ENCODE measurements at regions not wholly inside any gene's neighbourhood (a gene's known extent, or its start where the extent isn't known, plus 50 kb on each side); places are given as distances from the start of the nearest gene placed in this dataset.

DNA sequence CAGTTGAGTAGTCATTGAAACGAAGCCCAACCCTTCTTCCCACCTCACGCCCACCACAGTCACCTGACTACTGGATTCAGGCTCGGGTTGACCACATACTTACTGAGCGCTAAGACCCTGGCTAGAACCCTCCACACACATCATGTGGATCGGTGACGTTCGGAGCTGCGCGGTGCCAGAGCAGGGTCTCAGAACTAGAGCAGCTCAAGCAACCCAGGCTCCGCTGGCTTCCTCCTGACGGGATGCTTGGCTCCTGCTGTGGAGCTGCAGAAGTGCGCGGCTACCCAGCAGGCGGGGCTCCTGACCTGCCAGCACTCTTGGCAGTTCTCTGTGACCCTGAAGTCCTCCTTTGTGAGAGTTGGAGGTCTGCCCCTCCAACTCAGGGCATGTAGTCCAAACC lies 90.6 kb upstream of the MBOAT2 start:
- Histone ChIP-seq H3K36me3 (ENCODE audit: insufficient read depth, low read length, poor library complexity, severe bottlenecking) (no peaks in the 10 kb centered on the region), H3K9me3 (ENCODE audit: low read depth, low read length, poor library complexity, severe bottlenecking) (no peaks in the 10 kb centered on the region), H3K4me1 (ENCODE audit: insufficient read depth, low read length, poor library complexity, severe bottlenecking) (no peaks in the 10 kb centered on the region), H3K27ac (ENCODE audit: low read depth, low read length, poor library complexity, severe bottlenecking) (no peak overlapping the region), H3K27me3 (replicated peaks; ENCODE audit: insufficient read depth, low read depth, low read length, poor library complexity) (no peaks in the 10 kb centered on the region), H3K4me3 (ENCODE audit: low read depth, low read length, poor library complexity, severe bottlenecking) (no peak overlapping the region)
- TF ChIP-seq, protein P1, sequence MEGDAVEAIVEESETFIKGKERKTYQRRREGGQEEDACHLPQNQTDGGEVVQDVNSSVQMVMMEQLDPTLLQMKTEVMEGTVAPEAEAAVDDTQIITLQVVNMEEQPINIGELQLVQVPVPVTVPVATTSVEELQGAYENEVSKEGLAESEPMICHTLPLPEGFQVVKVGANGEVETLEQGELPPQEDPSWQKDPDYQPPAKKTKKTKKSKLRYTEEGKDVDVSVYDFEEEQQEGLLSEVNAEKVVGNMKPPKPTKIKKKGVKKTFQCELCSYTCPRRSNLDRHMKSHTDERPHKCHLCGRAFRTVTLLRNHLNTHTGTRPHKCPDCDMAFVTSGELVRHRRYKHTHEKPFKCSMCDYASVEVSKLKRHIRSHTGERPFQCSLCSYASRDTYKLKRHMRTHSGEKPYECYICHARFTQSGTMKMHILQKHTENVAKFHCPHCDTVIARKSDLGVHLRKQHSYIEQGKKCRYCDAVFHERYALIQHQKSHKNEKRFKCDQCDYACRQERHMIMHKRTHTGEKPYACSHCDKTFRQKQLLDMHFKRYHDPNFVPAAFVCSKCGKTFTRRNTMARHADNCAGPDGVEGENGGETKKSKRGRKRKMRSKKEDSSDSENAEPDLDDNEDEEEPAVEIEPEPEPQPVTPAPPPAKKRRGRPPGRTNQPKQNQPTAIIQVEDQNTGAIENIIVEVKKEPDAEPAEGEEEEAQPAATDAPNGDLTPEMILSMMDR (conservative IDR thresholded peaks at IDR 0.05; ENCODE audit: low read depth, low read length) = no peak
- TF ChIP-seq EZH2 (IDR thresholded peaks at IDR 0.05; ENCODE audit: borderline replicate concordance, low read depth, low read length, poor library complexity, severe bottlenecking) = no peak
- CTCF ChIA-PET = no interaction called here
- POLR2A ChIA-PET (ENCODE audit: low non-redundant PET) = no interaction called here
- intact Hi-C loops (cut with micrococcal nuclease; ENCODE audit: unreplicated experiment) = no loop called here
- DNase-seq (ENCODE audit: low spot score) = no peak
- BruUV-seq (replicated peaks) = no TSS peak

DNA sequence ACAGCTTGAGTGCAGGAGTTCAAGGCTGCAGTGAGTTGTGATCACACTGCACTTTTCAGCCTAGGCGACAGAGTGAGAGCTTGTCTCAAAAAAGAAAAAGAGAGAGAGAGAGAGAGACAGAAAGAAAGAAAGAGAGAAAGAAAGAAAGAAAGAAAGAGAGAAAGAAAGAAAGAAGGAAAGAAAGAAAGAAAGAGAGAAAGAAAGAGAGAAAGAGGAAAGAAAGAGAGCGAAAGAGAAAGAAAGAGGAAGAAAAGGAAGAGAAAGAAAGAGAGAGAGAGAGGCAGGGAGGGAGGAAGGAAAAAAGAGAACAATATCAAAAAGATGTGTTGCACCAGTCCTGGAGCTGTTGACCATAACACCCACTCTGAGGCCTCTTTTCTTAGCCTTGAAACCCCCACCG lies 89.8 kb upstream of the MBOAT2 start:
- BruUV-seq (replicated peaks) = no TSS peak
- CTCF ChIA-PET = no interaction called here
- no peak overlapping the region for H3K4me3 ChIP-seq (ENCODE audit: low read depth, low read length, poor library complexity, severe bottlenecking)
- no peaks in the 10 kb centered on the region for H3K27me3 ChIP-seq (replicated peaks; ENCODE audit: insufficient read depth, low read depth, low read length, poor library complexity)
- POLR2A ChIA-PET (ENCODE audit: low non-redundant PET) = no interaction called here
- no peaks in the 10 kb centered on the region for H3K4me1 ChIP-seq (ENCODE audit: insufficient read depth, low read length, poor library complexity, severe bottlenecking)
- no peak for DNase-seq (ENCODE audit: low spot score)
- no peak overlapping the region for H3K27ac ChIP-seq (ENCODE audit: low read depth, low read length, poor library complexity, severe bottlenecking)
- intact Hi-C loops (cut with micrococcal nuclease; ENCODE audit: unreplicated experiment) = no loop called here
- H3K9me3 ChIP-seq (ENCODE audit: low read depth, low read length, poor library complexity, severe bottlenecking) = no peaks in the 10 kb centered on the region
- TF ChIP-seq, protein P1 (conservative IDR thresholded peaks at IDR 0.05; ENCODE audit: low read depth, low read length) = no peak
- no peak for TF ChIP-seq EZH2 (IDR thresholded peaks at IDR 0.05; ENCODE audit: borderline replicate concordance, low read depth, low read length, poor library complexity, severe bottlenecking)
- no peaks in the 10 kb centered on the region for H3K36me3 ChIP-seq (ENCODE audit: insufficient read depth, low read length, poor library complexity, severe bottlenecking)

DNA sequence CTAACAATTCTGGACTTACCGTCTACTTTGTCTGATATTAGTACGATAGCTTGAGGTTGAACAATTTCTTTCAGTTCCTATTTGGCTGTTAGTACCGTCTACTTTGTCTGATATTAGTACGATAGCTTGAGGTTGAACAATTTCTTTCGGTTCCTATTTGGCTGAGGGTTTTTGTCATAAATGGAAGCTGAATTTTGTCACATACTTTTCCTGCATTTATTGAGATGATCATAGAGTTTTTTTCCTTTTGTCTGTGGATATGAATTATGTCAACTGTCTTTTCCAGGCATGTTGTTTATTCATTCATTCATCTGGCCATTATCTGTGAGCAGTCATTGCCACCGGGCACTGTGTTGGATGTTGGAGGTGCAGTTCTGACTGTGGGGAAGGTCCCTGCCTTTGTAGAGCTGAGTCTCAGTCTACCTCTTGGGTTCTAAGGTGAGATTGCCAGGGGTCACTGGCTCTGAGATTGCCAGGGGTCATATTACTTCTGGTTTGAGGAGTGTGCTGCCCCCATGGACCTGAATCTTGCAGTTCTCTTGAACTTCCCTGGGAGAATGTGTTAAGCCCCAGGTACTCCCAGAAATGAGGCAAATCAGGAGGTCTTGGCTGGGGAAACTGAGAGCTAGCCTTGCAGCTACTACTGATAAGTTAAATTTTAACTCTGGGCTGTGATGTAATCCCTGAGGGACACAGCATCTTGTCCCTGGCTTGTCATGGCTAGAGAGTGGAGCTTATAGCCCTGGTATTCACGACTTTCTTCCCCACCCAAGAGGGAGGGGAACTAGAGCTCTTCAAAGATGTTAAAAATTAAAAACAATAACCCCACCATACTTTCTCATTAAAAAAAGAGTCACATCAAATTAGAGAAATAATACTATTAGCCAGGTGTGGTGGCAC lies 89.1 kb upstream of the MBOAT2 start:
- BruUV-seq (replicated peaks) = no TSS peak
- H3K9me3 ChIP-seq (ENCODE audit: low read depth, low read length, poor library complexity, severe bottlenecking) = no peaks in the 10 kb centered on the region
- H3K4me1 ChIP-seq (ENCODE audit: insufficient read depth, low read length, poor library complexity, severe bottlenecking) = peaks cover under 1% of the 10 kb centered on the region
- POLR2A ChIA-PET (ENCODE audit: low non-redundant PET) = no interaction called here
- intact Hi-C loops (cut with micrococcal nuclease; ENCODE audit: unreplicated experiment) = no loop called here
- no peaks in the 10 kb centered on the region for H3K36me3 ChIP-seq (ENCODE audit: insufficient read depth, low read length, poor library complexity, severe bottlenecking)
- no peaks in the 10 kb centered on the region for H3K27me3 ChIP-seq (replicated peaks; ENCODE audit: insufficient read depth, low read depth, low read length, poor library complexity)
- no peak overlapping the region for H3K4me3 ChIP-seq (ENCODE audit: low read depth, low read length, poor library complexity, severe bottlenecking)
- CTCF ChIA-PET = no interaction called here
- H3K27ac ChIP-seq (ENCODE audit: low read depth, low read length, poor library complexity, severe bottlenecking) = no peak overlapping the region
- DNase-seq (ENCODE audit: low spot score) = no peak
- TF ChIP-seq, protein P1 (conservative IDR thresholded peaks at IDR 0.05; ENCODE audit: low read depth, low read length) = no peak
- no peak for TF ChIP-seq EZH2 (IDR thresholded peaks at IDR 0.05; ENCODE audit: borderline replicate concordance, low read depth, low read length, poor library complexity, severe bottlenecking)
